CD14-positive monocyte (primary cell): ENCODE measurements at regions not wholly inside any gene's neighbourhood (a gene's known extent, or its start where the extent isn't known, plus 50 kb on each side); places are given as distances from the start of the nearest gene placed in this dataset.

Source experiments
- DNase-seq, 3 donors: peaks; one replicate each; pipeline ENCODE4 v3.0.0-alpha.2; 2011 to 2022
- H2AFZ ChIP-seq: 2 replicates; pipeline ENCODE4 v1.6.0; 2012; ENCODE audit warnings: mild to moderate bottlenecking, low read depth, low read length, inconsistent platforms; ENCODE audit not compliant: insufficient read depth, poor library complexity, severe bottlenecking
- H3K27ac ChIP-seq, 2 donors: 1 replicate in 1 of 2; 2 replicates in 1 of 2; pipeline ENCODE4 v1.5.1; 2012 to 2013; ENCODE audit warnings: low read length in 2 of 2, control low read depth in 1 of 2, inconsistent platforms in 1 of 2, low read depth in 1 of 2, mild to moderate bottlenecking in 1 of 2
- H3K27me3 ChIP-seq, 2 donors: one replicate each; pipeline versions ENCODE4 v1.6.0 to v1.6.1; 2011 to 2013; ENCODE audit warnings: low read length in 2 of 2; ENCODE audit not compliant: control insufficient read depth in 2 of 2, insufficient read depth in 2 of 2
- H3K36me3 ChIP-seq, 2 donors: replicated peaks in 1 of 2; 1 replicate in 1 of 2; 2 replicates in 1 of 2; pipeline versions ENCODE4 v1.5.1 to v1.6.1; 2012 to 2013; ENCODE audit warnings: low read length in 2 of 2, control low read depth in 1 of 2, inconsistent platforms in 1 of 2, mild to moderate bottlenecking in 1 of 2; ENCODE audit not compliant: insufficient read depth in 2 of 2, control insufficient read depth in 1 of 2
- H3K4me1 ChIP-seq, 2 donors: 1 replicate in 1 of 2; 2 replicates in 1 of 2; pipeline versions ENCODE4 v1.5.1 to v1.6.1; 2012 to 2013; ENCODE audit warnings: low read length in 2 of 2, control low read depth in 1 of 2, inconsistent platforms in 1 of 2, mild to moderate bottlenecking in 1 of 2, moderate library complexity in 1 of 2; ENCODE audit not compliant: insufficient read depth in 2 of 2, control insufficient read depth in 1 of 2
- H3K4me2 ChIP-seq: replicated peaks from 2 replicates; pipeline ENCODE3; 2012; ENCODE audit warnings: low read length, moderate library complexity, mild to moderate bottlenecking; ENCODE audit not compliant: poor library complexity, severe bottlenecking; ENCODE audit errors: extremely low read depth
- H3K4me3 ChIP-seq, 3 experiments: fragments of 200-600 bp in 1 of 3; sonication (generic) in 1 of 3; replicated peaks in 1 of 3; 1 replicate in 2 of 3; 2 replicates in 1 of 3; pipeline ENCODE4 v1.5.1; 2011 to 2013; ENCODE audit warnings: low read length in 3 of 3, mild to moderate bottlenecking in 3 of 3, control low read depth in 2 of 3, low read depth in 2 of 3, inconsistent platforms in 1 of 3, moderate library complexity in 1 of 3
- H3K79me2 ChIP-seq: 2 replicates; pipeline ENCODE4 v1.6.0; 2012; ENCODE audit warnings: mild to moderate bottlenecking, control low read depth, inconsistent platforms, low read length, moderate library complexity; ENCODE audit not compliant: insufficient read depth
- H3K9ac ChIP-seq: 2 replicates; pipeline ENCODE4 v1.6.0; 2017; ENCODE audit warnings: low read length, mild to moderate bottlenecking; ENCODE audit not compliant: insufficient read depth, poor library complexity, severe bottlenecking
- H3K9me3 ChIP-seq, 2 donors: replicated peaks in 1 of 2; 1 replicate in 1 of 2; 2 replicates in 1 of 2; pipeline versions ENCODE4 v1.5.1 to v1.6.1; 2012 to 2013; ENCODE audit warnings: low read length in 2 of 2, control low read depth in 1 of 2; ENCODE audit not compliant: control insufficient read depth in 1 of 2, insufficient read depth in 1 of 2
- H4K20me1 ChIP-seq: 2 replicates; pipeline ENCODE4 v1.6.0; 2012; ENCODE audit warnings: mild to moderate bottlenecking, low read length, control low read depth, moderate library complexity; ENCODE audit not compliant: insufficient read depth
- H3K27ac Mint-ChIP-seq, 7 donors: one replicate each; pipeline ENCODE4 v1.8.0; 2020; ENCODE audit warnings: mild to moderate bottlenecking in 7 of 7, mixed read lengths in 7 of 7, moderate library complexity in 6 of 7, inconsistent platforms in 2 of 7
- H3K27me3 Mint-ChIP-seq, 3 donors: one replicate each; pipeline ENCODE4 v1.8.0; 2021 to 2022; ENCODE audit warnings: low read depth in 3 of 3, mild to moderate bottlenecking in 3 of 3, mixed read lengths in 3 of 3, moderate library complexity in 3 of 3, inconsistent platforms in 1 of 3
- H3K36me3 Mint-ChIP-seq, 2 donors: one replicate each; pipeline ENCODE4 v1.8.0; 2020; ENCODE audit warnings: mixed read lengths in 2 of 2, inconsistent platforms in 1 of 2, mild to moderate bottlenecking in 1 of 2
- H3K4me1 Mint-ChIP-seq: one replicate; pipeline ENCODE4 v1.8.0; 2020; ENCODE audit warnings: mild to moderate bottlenecking, mixed read lengths
- H3K4me3 Mint-ChIP-seq, 2 donors: one replicate each; pipeline ENCODE4 v1.8.0; 2020; ENCODE audit warnings: mild to moderate bottlenecking in 2 of 2, mixed read lengths in 2 of 2, moderate library complexity in 1 of 2
- H3K9me3 Mint-ChIP-seq, 7 donors: one replicate each; pipeline ENCODE4 v1.8.0; 2020 to 2022; ENCODE audit warnings: mixed read lengths in 7 of 7, mild to moderate bottlenecking in 6 of 7, moderate library complexity in 6 of 7, inconsistent platforms in 2 of 7
- WGBS: methylation state at CpG from one replicate; pipeline ENCODE4 v1.1.5; 2013; ENCODE audit warnings: missing lambda C conversion rate; ENCODE audit not compliant: insufficient coverage; 5-methylcytosine and 5-hydroxymethylcytosine counted together
- intact Hi-C, 2 donors: fragments of 100-400 bp; cut with micrococcal nuclease; formaldehyde crosslinking; loops; one replicate each; pipeline versions ENCODE4 v1.15.0 to v1.15.1; 2023
- TF ChIP-seq, protein P1 (sequence below): fragments of 200-600 bp; IDR thresholded peaks from one replicate; pipeline ENCODE4 v1.8.0; 2022; ENCODE audit warnings: antibody characterized with exemption, mild to moderate bottlenecking

DNA sequence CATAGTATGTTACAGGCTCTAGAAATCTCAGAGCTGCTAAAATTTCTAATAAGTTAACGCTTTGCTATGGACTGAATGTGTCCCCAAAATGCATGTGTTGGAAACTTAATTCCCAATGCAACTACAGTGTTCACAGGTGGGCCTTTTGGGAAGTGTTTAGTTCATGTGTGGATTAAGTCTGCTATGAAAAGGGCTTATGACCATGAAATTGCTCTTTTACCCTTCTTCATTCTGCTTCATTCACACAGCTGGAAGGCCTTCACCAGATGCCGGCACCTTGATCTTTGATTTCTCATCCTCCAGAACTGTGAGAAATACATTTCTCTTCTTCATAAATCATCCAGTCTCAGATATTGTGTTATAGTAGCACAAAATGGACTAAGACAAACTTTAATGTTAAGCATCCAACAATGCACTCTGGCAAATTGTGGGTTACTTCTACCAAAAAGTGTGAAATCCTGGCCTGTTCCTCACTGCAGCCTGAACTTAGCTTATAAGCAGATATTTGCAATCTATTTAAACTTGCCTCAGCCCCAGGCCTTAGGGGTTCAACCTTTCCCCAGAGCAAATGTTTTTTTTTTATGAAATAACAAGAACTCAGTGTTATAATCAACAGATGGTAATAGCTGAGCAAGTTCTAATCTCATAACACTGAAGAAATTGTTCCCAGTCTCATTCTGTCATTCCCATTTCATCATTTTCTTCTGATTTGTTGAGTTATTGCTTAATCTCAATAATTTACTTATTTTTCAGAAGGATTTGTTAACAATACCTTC lies 523.6 kb downstream of the KIF20B start:
- Histone ChIP-seq H3K27me3 (no peaks in the 10 kb centered on the region), H2AFZ (no peak overlapping the region), H3K79me2 (no peaks in the 10 kb centered on the region), H3K36me3 (no peaks in the 10 kb centered on the region), H3K27ac (no peak overlapping the region), H3K4me3 (no peak overlapping the region), H4K20me1 (no peaks in the 10 kb centered on the region), H3K9me3 (peaks cover 0 to 4% of the 10 kb centered on the region in 2 donors), H3K4me1 (no peaks in the 10 kb centered on the region), H3K4me2 (no peak overlapping the region), H3K9ac (no peak overlapping the region)
- Mint-ChIP-seq H3K4me1 (no peaks in the 10 kb centered on the region), H3K27ac (no peak overlapping the region), H3K4me3 (no peak overlapping the region), H3K27me3 (no peaks in the 10 kb centered on the region), H3K36me3 (no peaks in the 10 kb centered on the region), H3K9me3 (peaks cover 0 to 14% (median 4%) of the 10 kb centered on the region in 7 donors)
- no CpG with 5 or more reads among the region's 2 CpGs for WGBS
- TF ChIP-seq, protein P1, sequence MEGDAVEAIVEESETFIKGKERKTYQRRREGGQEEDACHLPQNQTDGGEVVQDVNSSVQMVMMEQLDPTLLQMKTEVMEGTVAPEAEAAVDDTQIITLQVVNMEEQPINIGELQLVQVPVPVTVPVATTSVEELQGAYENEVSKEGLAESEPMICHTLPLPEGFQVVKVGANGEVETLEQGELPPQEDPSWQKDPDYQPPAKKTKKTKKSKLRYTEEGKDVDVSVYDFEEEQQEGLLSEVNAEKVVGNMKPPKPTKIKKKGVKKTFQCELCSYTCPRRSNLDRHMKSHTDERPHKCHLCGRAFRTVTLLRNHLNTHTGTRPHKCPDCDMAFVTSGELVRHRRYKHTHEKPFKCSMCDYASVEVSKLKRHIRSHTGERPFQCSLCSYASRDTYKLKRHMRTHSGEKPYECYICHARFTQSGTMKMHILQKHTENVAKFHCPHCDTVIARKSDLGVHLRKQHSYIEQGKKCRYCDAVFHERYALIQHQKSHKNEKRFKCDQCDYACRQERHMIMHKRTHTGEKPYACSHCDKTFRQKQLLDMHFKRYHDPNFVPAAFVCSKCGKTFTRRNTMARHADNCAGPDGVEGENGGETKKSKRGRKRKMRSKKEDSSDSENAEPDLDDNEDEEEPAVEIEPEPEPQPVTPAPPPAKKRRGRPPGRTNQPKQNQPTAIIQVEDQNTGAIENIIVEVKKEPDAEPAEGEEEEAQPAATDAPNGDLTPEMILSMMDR: no peak
- DNase-seq: no peak
- intact Hi-C loops: no loop called here

DNA sequence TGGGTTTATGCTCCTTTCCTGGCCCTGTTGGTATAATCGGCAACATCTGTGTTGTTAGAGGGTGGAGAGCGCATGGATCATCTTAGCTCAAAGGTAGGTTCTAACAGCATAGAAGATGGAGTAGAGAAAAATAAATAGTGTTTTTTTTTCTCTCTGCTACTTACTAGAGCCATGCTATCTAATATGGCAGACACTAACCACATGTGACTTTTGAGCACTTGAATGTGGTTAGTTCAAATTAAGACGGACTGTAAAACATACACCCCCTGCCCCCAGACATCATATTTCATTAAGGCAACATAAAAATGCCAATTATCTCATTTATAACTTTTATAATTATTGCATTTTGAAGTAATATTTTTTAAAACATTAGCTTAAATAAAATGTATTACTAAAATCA lies 525.1 kb downstream of the KIF20B start:
- Mint-ChIP-seq H3K36me3 (no peaks in the 10 kb centered on the region), H3K27me3 (no peaks in the 10 kb centered on the region), H3K4me1 (no peaks in the 10 kb centered on the region), H3K27ac (no peak overlapping the region), H3K4me3 (no peak overlapping the region), H3K9me3 (peaks cover 0 to 11% (median 7%) of the 10 kb centered on the region in 7 donors)
- H3K4me1 ChIP-seq: no peaks in the 10 kb centered on the region
- DNase-seq: no peak
- H3K79me2 ChIP-seq: no peaks in the 10 kb centered on the region
- H3K27ac ChIP-seq: no peak overlapping the region
- TF ChIP-seq, protein P1: no peak
- peaks cover 0 to 3% of the 10 kb centered on the region in 2 donors for H3K9me3 ChIP-seq
- no peak overlapping the region for H3K9ac ChIP-seq
- no peak overlapping the region for H2AFZ ChIP-seq
- intact Hi-C loops: no loop called here
- H3K4me2 ChIP-seq: no peak overlapping the region
- WGBS: no CpG with 5 or more reads among the region's 3 CpGs
- H3K4me3 ChIP-seq: no peak overlapping the region
- no peaks in the 10 kb centered on the region for H3K36me3 ChIP-seq
- no peaks in the 10 kb centered on the region for H3K27me3 ChIP-seq
- no peaks in the 10 kb centered on the region for H4K20me1 ChIP-seq
